ENCODE measurements at regions not wholly inside any gene's neighbourhood (a gene's known extent, or its start where the extent isn't known, plus 50 kb on each side); places are given as distances from the start of the nearest gene placed in this dataset.

- TF ChIP-seq TAF1 (IDR thresholded peaks at IDR 0.05; ENCODE audit: borderline replicate concordance, insufficient read depth, low read length) (no peak), POLR2AphosphoS5 (IDR thresholded peaks at IDR 0.05; ENCODE audit: low read depth, low read length) (no peak), REST (IDR thresholded peaks at IDR 0.05; ENCODE audit: insufficient read depth in 1 of 2, low read depth in 2 of 2, low read length in 2 of 2) (no peak), SIN3A (IDR thresholded peaks at IDR 0.05; ENCODE audit: borderline replicate concordance, insufficient read depth, low read length) (no peak), FOXP2 (optimal IDR thresholded peaks at IDR 0.05; ENCODE audit: borderline replicate concordance, extremely low read depth, extremely low read length, insufficient read depth) (no peak)
Measured at GRCh38 chr3:188053710-188054380, 100.1 kb upstream of the LPP start.

Measured in PFSK-1 (cell line).